ENCODE measurements at regions not wholly inside any gene's neighbourhood (a gene's known extent, or its start where the extent isn't known, plus 50 kb on each side); places are given as distances from the start of the nearest gene placed in this dataset.

DNA sequence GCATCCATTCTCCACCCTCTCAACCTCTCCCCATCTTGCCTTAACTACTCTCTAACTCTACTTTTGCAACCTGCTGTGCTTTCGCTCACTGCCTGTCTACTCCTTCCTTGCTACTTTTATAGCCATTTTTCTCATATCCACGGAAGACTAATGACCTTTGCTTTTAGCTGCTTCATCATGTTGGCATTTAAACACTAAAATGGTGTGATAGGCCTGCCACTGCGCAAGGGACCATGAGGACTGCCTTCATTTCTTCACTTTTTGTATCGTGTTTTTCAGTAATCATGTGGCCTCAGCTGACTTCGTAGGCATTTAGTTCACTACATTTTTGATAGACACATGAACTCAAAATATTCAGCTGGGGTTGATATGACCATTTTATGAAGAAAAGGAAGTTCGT, 252.1 kb downstream of the BCAT1 start:
- FAIRE-seq = no peak
- TF ChIP-seq, protein P1, sequence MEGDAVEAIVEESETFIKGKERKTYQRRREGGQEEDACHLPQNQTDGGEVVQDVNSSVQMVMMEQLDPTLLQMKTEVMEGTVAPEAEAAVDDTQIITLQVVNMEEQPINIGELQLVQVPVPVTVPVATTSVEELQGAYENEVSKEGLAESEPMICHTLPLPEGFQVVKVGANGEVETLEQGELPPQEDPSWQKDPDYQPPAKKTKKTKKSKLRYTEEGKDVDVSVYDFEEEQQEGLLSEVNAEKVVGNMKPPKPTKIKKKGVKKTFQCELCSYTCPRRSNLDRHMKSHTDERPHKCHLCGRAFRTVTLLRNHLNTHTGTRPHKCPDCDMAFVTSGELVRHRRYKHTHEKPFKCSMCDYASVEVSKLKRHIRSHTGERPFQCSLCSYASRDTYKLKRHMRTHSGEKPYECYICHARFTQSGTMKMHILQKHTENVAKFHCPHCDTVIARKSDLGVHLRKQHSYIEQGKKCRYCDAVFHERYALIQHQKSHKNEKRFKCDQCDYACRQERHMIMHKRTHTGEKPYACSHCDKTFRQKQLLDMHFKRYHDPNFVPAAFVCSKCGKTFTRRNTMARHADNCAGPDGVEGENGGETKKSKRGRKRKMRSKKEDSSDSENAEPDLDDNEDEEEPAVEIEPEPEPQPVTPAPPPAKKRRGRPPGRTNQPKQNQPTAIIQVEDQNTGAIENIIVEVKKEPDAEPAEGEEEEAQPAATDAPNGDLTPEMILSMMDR (IDR thresholded peaks at IDR 0.05; ENCODE audit: insufficient read depth, low read length, severe bottlenecking) = no peak
- no peaks in the 10 kb centered on the region for H3K36me3 ChIP-seq (ENCODE audit: control insufficient read depth, insufficient read depth, low read length)
- no peak overlapping the region for H3K4me3 ChIP-seq (ENCODE audit: low read depth, low read length)
- no peak for DNase-seq (ENCODE audit: low read depth)
- H3K27me3 ChIP-seq (ENCODE audit: control insufficient read depth, insufficient read depth, low read length) = no peaks in the 10 kb centered on the region

DNA sequence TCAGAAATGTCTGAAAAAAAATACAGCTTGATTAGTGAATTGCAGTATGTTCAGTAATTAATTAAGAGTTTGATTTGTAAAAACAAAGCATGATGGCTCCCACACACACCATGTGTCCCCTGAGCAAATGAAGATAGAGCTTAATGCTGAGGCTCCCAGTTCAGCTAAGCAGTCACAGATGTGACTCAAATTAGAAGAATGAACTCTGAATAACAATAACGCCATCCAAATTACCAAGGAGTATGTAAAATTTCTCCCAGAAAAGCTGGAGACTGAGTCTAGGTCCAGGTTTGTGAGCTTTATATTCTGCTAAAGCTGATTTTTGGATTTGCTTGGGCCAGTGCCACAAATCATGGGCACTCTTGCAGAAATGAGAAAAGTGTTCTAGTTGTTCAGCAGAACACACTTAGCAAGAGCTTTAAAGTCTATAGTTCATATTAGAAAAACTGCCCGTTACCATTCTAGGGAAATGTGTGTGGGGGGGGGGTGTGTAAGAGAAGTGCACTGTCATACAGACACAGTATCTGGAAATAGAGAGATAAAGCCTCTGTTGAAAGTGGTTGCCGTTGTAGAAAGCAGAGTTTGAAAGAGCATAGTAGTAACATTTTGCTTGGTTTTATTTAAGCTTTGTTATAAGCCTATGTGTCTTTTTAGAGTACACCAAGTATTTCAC, 253.1 kb downstream of the BCAT1 start:
- no peak for FAIRE-seq
- DNase-seq (ENCODE audit: low read depth) = no peak
- TF ChIP-seq, protein P1 (IDR thresholded peaks at IDR 0.05; ENCODE audit: insufficient read depth, low read length, severe bottlenecking) = no peak

DNA sequence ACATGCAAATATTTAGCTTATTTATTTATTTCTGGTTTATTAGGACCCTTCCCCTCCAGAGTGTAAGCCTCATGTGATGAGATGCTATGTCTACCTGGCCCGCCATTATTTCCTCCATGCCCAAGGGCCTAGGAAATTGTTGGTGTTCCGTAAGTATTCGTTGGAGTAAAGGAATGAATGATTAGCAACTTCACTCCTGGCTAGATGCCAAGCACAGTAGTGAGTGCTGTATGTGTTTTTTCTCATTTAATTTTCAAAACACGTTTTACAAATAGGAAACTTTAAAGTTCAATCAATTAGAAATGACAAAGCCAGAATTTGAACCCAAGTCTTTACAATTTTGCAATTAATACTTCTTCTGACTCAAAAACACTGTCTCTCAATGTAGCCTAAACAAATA, 253.8 kb downstream of the BCAT1 start:
- no peaks in the 10 kb centered on the region for H3K27me3 ChIP-seq (ENCODE audit: control insufficient read depth, insufficient read depth, low read length)
- TF ChIP-seq, protein P1 (IDR thresholded peaks at IDR 0.05; ENCODE audit: insufficient read depth, low read length, severe bottlenecking) = no peak
- DNase-seq (ENCODE audit: low read depth) (no peak), FAIRE-seq (no peak)
- no peaks in the 10 kb centered on the region for H3K36me3 ChIP-seq (ENCODE audit: control insufficient read depth, insufficient read depth, low read length)
- no peak overlapping the region for H3K4me3 ChIP-seq (ENCODE audit: low read depth, low read length)

More for the DNA sequence above, 253.1 kb downstream of the BCAT1 start:
- no peak overlapping the region for H3K4me3 ChIP-seq (ENCODE audit: low read depth, low read length)
- no peaks in the 10 kb centered on the region for H3K27me3 ChIP-seq (ENCODE audit: control insufficient read depth, insufficient read depth, low read length)
- no peaks in the 10 kb centered on the region for H3K36me3 ChIP-seq (ENCODE audit: control insufficient read depth, insufficient read depth, low read length)

DNA sequence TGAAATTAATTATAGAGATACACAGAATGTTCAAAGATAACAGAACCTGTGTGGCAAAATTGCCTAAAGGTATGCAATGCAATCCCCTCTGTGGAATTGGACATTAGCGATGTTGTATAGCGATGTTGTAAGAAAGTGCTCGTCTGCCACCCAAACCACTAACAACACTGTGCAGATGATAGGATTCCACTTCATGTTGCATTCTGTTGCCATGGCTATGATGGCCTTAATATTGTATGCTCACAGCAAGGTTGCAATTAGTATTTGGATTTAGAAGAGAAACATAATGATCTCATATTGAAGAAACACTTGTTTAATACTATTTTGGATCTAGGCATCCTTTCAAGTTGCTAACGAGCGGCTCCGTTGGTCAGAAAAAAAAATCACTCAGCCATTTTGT, 260.3 kb downstream of the BCAT1 start:
- FAIRE-seq (no peak), DNase-seq (ENCODE audit: low read depth) (no peak)
- H3K27me3 ChIP-seq (ENCODE audit: control insufficient read depth, insufficient read depth, low read length) = no peaks in the 10 kb centered on the region
- H3K4me3 ChIP-seq (ENCODE audit: low read depth, low read length) = no peak overlapping the region
- TF ChIP-seq, protein P1 (IDR thresholded peaks at IDR 0.05; ENCODE audit: insufficient read depth, low read length, severe bottlenecking) = no peak
- no peaks in the 10 kb centered on the region for H3K36me3 ChIP-seq (ENCODE audit: control insufficient read depth, insufficient read depth, low read length)

DNA sequence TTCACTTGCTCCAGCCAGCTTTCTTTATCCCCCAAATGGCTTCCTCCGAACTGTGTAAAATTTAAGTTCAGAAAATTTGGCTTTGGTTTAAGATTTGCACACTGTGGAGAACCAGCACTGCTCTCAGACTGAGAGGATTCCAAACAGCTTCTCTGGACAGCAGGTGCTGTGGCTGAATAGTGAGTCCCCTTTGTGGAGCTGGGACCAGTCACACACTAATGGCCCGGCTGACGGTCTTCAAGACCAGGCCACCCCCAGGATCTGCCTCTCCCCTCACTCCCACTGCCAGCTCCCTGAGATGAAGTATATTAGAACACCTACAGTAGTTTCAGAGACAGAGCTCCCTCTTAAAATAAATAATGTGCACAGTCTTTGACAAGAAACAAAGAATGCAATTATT, 267.3 kb downstream of the BCAT1 start:
- TF ChIP-seq, protein P1 (IDR thresholded peaks at IDR 0.05; ENCODE audit: insufficient read depth, low read length, severe bottlenecking) = no peak
- H3K27me3 ChIP-seq (ENCODE audit: control insufficient read depth, insufficient read depth, low read length) = no peaks in the 10 kb centered on the region
- no peak for DNase-seq (ENCODE audit: low read depth)
- no peaks in the 10 kb centered on the region for H3K36me3 ChIP-seq (ENCODE audit: control insufficient read depth, insufficient read depth, low read length)
- no peak overlapping the region for H3K4me3 ChIP-seq (ENCODE audit: low read depth, low read length)
- no peak for FAIRE-seq

DNA sequence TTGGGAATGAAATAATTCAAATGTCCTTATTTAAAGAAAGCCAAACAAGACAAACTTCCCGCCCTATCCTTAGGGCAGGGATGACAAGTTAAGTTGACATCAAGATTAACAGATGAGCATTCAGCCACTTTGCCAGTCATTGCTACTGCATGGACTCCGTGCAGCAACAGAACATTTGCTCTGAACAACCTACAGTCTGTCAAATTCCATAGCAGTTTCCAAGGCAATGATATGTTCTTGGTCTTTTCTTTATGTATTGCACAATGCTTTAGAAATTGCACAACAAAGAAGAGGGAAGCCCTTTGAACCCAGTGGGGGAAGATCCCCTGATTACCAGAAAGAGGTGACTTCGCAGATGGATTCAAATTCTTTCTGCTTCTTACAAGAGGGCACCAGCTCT, 269.8 kb downstream of the BCAT1 start:
- no peaks in the 10 kb centered on the region for H3K27me3 ChIP-seq (ENCODE audit: control insufficient read depth, insufficient read depth, low read length)
- TF ChIP-seq, protein P1 (IDR thresholded peaks at IDR 0.05; ENCODE audit: insufficient read depth, low read length, severe bottlenecking) = no peak
- FAIRE-seq = no peak

More for the DNA sequence above, 269.8 kb downstream of the BCAT1 start:
- Histone ChIP-seq H3K36me3 (ENCODE audit: control insufficient read depth, insufficient read depth, low read length) (no peaks in the 10 kb centered on the region), H3K4me3 (ENCODE audit: low read depth, low read length) (no peak overlapping the region)
- DNase-seq (ENCODE audit: low read depth) = no peak

All from bronchial epithelial cell (primary cell).